ENCODE measurements at regions not wholly inside any gene's neighbourhood (a gene's known extent, or its start where the extent isn't known, plus 50 kb on each side); places are given as distances from the start of the nearest gene placed in this dataset.

DNA sequence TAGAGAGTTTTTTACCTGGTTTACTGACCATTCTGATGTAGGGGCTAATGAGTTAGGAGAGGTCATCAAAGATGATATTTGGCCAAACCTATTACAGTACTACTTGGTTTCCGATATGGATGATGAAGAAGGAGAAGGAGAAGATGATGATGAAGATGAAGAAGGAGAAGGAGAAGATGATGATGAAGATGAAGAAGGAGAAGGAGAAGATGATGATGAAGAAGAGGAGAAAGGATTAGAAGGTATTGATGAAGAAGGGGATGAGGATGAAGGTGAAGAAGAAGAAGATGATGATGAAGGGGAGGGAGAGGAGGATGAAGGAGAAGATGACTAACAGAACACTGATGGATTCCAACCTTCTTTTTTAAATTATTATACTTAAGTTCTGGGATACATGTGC lies 196.6 kb downstream of the TMX1 start:
- Histone ChIP-seq H3K36me3 (no peaks in the 10 kb centered on the region), H3K9me3 (no peaks in the 10 kb centered on the region), H3K4me3 (ENCODE audit: low read depth, low read length) (no peak overlapping the region), H3K4me1 (peaks cover 4% of the 10 kb centered on the region), H3K27me3 (no peaks in the 10 kb centered on the region)
- TF ChIP-seq, protein P1, sequence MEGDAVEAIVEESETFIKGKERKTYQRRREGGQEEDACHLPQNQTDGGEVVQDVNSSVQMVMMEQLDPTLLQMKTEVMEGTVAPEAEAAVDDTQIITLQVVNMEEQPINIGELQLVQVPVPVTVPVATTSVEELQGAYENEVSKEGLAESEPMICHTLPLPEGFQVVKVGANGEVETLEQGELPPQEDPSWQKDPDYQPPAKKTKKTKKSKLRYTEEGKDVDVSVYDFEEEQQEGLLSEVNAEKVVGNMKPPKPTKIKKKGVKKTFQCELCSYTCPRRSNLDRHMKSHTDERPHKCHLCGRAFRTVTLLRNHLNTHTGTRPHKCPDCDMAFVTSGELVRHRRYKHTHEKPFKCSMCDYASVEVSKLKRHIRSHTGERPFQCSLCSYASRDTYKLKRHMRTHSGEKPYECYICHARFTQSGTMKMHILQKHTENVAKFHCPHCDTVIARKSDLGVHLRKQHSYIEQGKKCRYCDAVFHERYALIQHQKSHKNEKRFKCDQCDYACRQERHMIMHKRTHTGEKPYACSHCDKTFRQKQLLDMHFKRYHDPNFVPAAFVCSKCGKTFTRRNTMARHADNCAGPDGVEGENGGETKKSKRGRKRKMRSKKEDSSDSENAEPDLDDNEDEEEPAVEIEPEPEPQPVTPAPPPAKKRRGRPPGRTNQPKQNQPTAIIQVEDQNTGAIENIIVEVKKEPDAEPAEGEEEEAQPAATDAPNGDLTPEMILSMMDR (IDR thresholded peaks at IDR 0.05; ENCODE audit: low read depth, low read length): no peak
- DNase-seq: no peak

DNA sequence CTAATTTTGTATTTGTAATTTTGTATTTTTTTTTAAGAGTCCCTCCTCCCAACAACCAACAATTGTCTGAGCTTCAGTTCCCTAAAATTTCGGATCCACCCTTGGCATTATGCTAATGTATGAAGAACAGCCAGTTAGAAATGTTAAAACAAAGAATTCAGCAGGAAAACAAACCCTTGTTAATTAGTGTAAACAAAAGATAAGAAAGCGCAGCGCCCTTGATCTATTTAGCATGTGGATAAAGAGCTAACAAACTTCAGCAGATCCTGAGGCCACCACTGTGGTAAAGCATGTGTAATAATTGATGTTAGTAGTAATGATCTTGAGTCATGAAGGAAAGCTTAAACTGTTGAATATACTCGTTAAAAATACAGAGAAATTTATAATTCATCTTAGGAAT lies 199.8 kb downstream of the TMX1 start:
- Histone ChIP-seq H3K36me3 (no peaks in the 10 kb centered on the region), H3K27me3 (no peaks in the 10 kb centered on the region), H3K4me1 (peaks cover 19% of the 10 kb centered on the region), H3K4me3 (ENCODE audit: low read depth, low read length) (no peak overlapping the region), H3K9me3 (no peaks in the 10 kb centered on the region)
- TF ChIP-seq, protein P1 (IDR thresholded peaks at IDR 0.05; ENCODE audit: low read depth, low read length): no peak
- no peak for DNase-seq

DNA sequence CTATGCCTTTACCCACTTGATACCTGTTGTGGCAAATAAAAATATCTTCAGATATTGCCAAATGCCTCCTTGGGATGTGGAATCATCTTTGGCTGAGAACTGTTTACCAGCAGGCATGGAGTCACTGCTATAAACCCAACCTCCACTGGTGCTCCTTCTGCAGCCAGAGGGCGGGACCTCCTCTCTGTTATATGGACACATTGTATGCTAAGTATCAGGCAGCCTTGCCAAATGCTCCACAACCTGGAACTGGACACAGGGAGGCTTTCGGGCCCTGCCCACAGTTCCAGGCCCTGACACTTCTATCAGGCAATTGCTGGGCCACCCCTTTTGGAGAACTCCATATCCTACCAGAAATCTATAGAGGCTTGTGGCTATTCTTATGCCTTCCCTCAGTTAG lies 201.0 kb downstream of the TMX1 start:
- H3K4me3 ChIP-seq (ENCODE audit: low read depth, low read length): no peak overlapping the region
- H3K27me3 ChIP-seq: no peaks in the 10 kb centered on the region
- H3K4me1 ChIP-seq: peaks cover 19% of the 10 kb centered on the region
- H3K9me3 ChIP-seq: no peaks in the 10 kb centered on the region
- H3K36me3 ChIP-seq: no peaks in the 10 kb centered on the region
- TF ChIP-seq, protein P1 (IDR thresholded peaks at IDR 0.05; ENCODE audit: low read depth, low read length): no peak
- DNase-seq: no peak

DNA sequence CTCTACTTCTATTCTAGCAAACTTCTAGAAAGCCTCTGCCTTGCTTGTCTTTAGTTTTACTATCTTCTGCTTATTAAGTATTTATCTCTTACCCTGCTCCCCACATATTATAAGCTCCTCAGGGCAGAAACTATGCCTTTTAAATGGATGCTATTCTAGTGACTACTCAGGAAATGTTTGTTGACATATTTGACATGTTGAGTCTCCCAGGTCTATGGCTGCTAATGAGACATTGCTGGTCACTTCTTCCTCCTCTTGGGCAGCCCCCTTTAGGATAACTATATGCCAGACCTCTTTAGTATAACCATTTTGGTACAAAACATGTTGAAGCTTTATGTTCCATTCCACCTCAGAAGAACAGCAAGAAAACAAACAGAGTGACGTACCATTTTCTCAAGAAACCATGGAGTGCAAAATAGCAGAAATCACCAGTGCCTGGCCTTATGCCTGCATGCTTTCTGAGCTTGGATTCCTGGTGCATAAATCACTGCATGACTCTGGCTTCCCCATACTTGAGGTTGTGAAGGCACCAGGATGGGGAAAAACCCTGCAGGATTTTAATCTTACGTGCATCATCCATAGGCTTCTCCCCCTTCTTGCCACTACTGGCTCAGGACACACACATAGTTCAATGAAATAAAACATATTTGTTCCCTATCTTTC lies 202.6 kb downstream of the TMX1 start:
- Histone ChIP-seq H3K4me3 (ENCODE audit: low read depth, low read length) (no peak overlapping the region), H3K9me3 (no peaks in the 10 kb centered on the region), H3K36me3 (no peaks in the 10 kb centered on the region), H3K4me1 (peaks cover 19% of the 10 kb centered on the region), H3K27me3 (no peaks in the 10 kb centered on the region)
- no peak for DNase-seq
- TF ChIP-seq, protein P1 (IDR thresholded peaks at IDR 0.05; ENCODE audit: low read depth, low read length): no peak

DNA sequence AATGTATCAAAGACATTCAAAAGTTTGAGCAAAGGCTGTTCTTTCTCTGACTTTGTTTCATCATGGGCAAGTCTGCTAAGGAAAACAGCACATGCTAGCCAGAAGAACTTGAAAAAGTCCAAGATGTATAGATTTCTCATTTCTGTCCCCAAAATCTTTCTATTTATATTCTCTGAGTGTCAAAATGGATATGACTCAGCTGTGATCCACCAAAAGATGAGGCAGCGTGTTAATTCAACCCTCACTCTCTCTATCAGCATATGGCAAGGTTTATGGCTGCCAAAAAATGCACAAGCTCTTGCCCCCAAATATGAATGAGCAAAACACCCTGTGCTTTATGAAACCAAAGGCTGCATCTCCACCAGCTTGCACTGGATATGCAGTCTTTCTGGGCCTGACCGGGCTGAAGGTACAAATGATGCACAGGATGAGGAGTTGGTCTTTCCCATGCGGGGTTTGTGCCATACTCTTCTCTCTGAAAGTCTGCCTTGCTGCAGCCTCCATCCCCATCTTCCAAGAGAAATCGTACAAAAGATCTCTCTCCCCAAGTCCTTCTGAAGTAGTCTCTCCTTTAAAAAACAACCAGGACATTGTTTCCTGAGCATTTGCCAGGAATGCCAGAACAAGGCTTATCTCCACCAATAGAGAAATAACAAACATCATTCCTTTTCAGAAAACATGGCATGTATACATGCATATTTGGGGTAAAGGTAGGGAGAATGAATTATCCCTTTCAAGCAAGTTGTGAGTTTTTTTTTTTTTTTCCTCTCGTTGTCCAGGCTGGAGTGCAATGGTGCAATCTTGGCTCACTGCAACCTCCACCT lies 203.4 kb downstream of the TMX1 start:
- DNase-seq: no peak
- H3K4me1 ChIP-seq: peaks cover 20% of the 10 kb centered on the region
- no peak overlapping the region for H3K4me3 ChIP-seq (ENCODE audit: low read depth, low read length)
- TF ChIP-seq, protein P1 (IDR thresholded peaks at IDR 0.05; ENCODE audit: low read depth, low read length): no peak
- H3K9me3 ChIP-seq: no peaks in the 10 kb centered on the region
- H3K27me3 ChIP-seq: no peaks in the 10 kb centered on the region
- H3K36me3 ChIP-seq: no peaks in the 10 kb centered on the region

Measured in BE2C (cell line).